ENCODE measurements at regions not wholly inside any gene's neighbourhood (a gene's known extent, or its start where the extent isn't known, plus 50 kb on each side); places are given as distances from the start of the nearest gene placed in this dataset.
A peak's percentile ranks its signal among the peaks of the same experiment; 100 is the strongest.

DNA sequence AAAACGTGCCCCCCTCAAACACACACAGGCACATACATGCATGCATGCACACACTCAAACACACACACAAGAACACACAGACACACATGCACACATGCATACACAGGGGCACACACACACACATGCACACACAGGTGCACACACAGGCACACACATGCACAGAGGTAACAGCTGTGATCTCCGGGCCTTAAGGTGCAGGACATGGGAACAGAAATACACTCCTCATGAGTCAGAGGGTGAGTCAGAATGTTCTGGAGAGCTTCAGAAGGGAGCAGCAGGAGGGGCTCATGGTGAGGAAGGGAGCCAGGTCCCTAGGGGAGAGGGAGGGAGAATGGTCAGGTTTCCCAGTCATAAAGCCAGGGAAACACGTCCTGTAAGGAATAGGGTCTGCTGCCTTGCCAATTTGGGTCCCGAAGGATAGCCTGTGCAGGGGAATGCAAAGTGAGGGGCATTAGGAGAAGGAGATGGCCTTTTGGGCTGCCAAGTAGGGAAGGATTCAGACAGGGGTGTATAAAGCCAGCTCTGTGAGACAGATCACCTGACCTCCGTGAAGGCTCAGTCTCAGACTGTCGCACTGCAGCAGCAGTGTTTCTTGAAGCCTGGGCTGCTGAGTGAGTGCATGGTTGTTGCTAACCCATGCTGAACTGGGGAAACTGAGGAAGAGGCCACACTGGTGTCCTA is 123.9 kb downstream of the MAFB start (continued):
- TF ChIP-seq, protein P1, sequence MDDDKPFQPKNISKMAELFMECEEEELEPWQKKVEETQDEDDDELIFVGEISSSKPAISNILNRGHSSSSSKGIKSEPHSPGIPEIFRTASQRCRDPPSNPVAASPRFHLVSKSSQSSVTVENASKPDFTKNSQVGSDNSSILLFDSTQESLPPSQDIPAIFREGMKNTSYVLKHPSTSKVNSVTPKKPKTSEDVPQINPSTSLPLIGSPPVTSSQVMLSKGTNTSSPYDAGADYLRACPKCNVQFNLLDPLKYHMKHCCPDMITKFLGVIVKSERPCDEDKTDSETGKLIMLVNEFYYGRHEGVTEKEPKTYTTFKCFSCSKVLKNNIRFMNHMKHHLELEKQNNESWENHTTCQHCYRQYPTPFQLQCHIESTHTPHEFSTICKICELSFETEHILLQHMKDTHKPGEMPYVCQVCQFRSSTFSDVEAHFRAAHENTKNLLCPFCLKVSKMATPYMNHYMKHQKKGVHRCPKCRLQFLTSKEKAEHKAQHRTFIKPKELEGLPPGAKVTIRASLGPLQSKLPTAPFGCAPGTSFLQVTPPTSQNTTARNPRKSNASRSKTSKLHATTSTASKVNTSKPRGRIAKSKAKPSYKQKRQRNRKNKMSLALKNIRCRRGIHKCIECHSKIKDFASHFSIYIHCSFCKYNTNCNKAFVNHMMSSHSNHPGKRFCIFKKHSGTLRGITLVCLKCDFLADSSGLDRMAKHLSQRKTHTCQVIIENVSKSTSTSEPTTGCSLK (tag by site-specific recombination; IDR thresholded peaks at IDR 0.05): no peak

- ChIA-PET CTCF (interaction anchor here (0.6 kb wide), 1 partner anchor 834 kb away, joined by 3 read pairs; no protein-coding TSS in a partner anchor), POLR2A (interaction anchor here (0.9 kb wide), 1 partner anchor 126 kb away, joined by 4 read pairs; the partner anchor contains the start of gene MAFB)
- H3K27ac ChIP-seq (ENCODE audit: extremely low read depth, low read depth, low read length): no peak overlapping the region
- no peak overlapping the region for H3K4me3 ChIP-seq (ENCODE audit: low read depth, low read length)
- 0 out of 2 replicates have a peak, but pooled peaks cover 2% of the 10 kb centered on the region for H3K4me1 ChIP-seq (ENCODE audit: control insufficient read depth, insufficient read depth, low read length)
- no peak for TF ChIP-seq ZNF23 (tag by site-specific recombination; IDR thresholded peaks at IDR 0.05; ENCODE audit: borderline replicate concordance)
- peak; percentile 45; the same call in 1 of the 2 replicates for TF ChIP-seq KLF16 (tag by site-specific recombination; IDR thresholded peaks at IDR 0.05)
- peak; percentile 86 for TF ChIP-seq KLF1 (tag by site-specific recombination; IDR thresholded peaks at IDR 0.05)
- TF ChIP-seq, protein P2, sequence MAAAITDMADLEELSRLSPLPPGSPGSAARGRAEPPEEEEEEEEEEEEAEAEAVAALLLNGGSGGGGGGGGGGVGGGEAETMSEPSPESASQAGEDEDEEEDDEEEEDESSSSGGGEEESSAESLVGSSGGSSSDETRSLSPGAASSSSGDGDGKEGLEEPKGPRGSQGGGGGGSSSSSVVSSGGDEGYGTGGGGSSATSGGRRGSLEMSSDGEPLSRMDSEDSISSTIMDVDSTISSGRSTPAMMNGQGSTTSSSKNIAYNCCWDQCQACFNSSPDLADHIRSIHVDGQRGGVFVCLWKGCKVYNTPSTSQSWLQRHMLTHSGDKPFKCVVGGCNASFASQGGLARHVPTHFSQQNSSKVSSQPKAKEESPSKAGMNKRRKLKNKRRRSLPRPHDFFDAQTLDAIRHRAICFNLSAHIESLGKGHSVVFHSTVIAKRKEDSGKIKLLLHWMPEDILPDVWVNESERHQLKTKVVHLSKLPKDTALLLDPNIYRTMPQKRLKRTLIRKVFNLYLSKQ (tag by site-specific recombination; IDR thresholded peaks at IDR 0.05; ENCODE audit: borderline replicate concordance): no peak
- TF ChIP-seq ZNF629 (tag by site-specific recombination; IDR thresholded peaks at IDR 0.05): no peak
- H3K36me3 ChIP-seq (ENCODE audit: control insufficient read depth in 2 of 2, insufficient read depth in 1 of 2, low read length in 2 of 2): no peaks in the 10 kb centered on the region
- no peaks in the 10 kb centered on the region for H3K9me3 ChIP-seq (ENCODE audit: control insufficient read depth, insufficient read depth, low read depth, low read length)
Measured at GRCh38 chr20:40563296-40563950, 125.6 kb downstream of the MAFB start.

DNA sequence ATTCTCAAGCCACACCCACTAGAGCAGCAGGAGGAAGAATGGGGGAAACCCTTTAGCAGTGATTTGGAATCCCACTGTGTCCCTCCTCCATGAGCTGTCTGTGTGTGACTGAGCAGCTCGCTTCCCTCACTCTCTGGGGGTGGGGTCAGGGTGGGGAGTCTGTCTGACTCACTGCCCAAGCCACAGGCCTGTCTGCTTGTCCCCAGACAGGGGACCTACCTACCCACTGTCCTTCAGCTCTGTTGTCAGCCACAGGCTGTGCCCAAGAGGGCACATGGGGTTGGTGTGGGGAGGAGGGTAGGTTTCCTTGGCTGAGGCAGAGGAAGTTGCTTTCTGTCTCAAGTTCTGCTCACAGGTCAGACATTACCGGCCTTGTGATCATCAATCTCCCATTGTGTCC is 127.0 kb downstream of the MAFB start:
- ChIA-PET POLR2A (no interaction called here), CTCF (no interaction called here)
- H3K9me3 ChIP-seq (ENCODE audit: control insufficient read depth, insufficient read depth, low read depth, low read length): no peaks in the 10 kb centered on the region
- H3K36me3 ChIP-seq (ENCODE audit: control insufficient read depth in 2 of 2, insufficient read depth in 1 of 2, low read length in 2 of 2): no peaks in the 10 kb centered on the region
- H3K4me3 ChIP-seq (ENCODE audit: low read depth, low read length): no peak overlapping the region
- 0 out of 2 replicates have a peak, but pooled peaks cover 2% of the 10 kb centered on the region for H3K4me1 ChIP-seq (ENCODE audit: control insufficient read depth, insufficient read depth, low read length)
- no peak overlapping the region for H3K27ac ChIP-seq (ENCODE audit: extremely low read depth, low read depth, low read length)
- TF ChIP-seq ZFHX2 (tag by site-specific recombination; conservative IDR thresholded peaks at IDR 0.05): no peak
- TF ChIP-seq ZIC2 (tag by site-specific recombination; IDR thresholded peaks at IDR 0.05): peak; percentile 65

DNA sequence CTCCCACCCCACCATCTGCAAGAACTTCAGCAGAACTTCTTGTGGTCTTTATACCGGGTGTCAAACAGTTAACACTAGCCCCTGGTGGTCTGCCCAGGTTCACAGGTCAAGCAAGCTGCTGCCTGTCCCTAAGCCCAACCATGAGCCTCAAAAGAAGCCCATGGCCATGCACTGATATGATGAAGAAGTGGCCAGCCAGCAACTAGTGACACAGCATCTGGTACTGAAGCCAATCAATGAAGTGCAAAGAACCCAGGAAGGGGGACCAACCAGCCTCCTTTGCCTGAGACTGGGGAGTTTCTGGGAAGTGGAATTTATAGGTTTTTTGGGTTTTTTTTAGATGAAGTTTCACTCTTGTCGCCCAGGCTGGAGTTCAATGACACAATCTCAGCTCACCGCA is 127.8 kb downstream of the MAFB start:
- CTCF ChIA-PET: interaction anchor here (0.9 kb wide), 1 partner anchor 29 kb away, joined by 3 read pairs; no protein-coding TSS in a partner anchor
- H3K9me3 ChIP-seq (ENCODE audit: control insufficient read depth, insufficient read depth, low read depth, low read length): no peaks in the 10 kb centered on the region
- H3K27ac ChIP-seq (ENCODE audit: extremely low read depth, low read depth, low read length): no peak overlapping the region
- TF ChIP-seq ZNF555 (tag by site-specific recombination; conservative IDR thresholded peaks at IDR 0.05): no peak
- no peaks in the 10 kb centered on the region for H3K36me3 ChIP-seq (ENCODE audit: control insufficient read depth in 2 of 2, insufficient read depth in 1 of 2, low read length in 2 of 2)
- POLR2A ChIA-PET: no interaction called here
- no peak overlapping the region for H3K4me3 ChIP-seq (ENCODE audit: low read depth, low read length)
- H3K4me1 ChIP-seq (ENCODE audit: control insufficient read depth, insufficient read depth, low read length): 0 out of 2 replicates have a peak, but pooled peaks cover 2% of the 10 kb centered on the region

GRCh38 chr20:40558212-40558611 is 130.8 kb downstream of the MAFB start:
- no peak overlapping the region for H3K27ac ChIP-seq (ENCODE audit: extremely low read depth, low read depth, low read length)
- no peak overlapping the region for H3K4me3 ChIP-seq (ENCODE audit: low read depth, low read length)
- H3K36me3 ChIP-seq (ENCODE audit: control insufficient read depth in 2 of 2, insufficient read depth in 1 of 2, low read length in 2 of 2): no peaks in the 10 kb centered on the region
- H3K9me3 ChIP-seq (ENCODE audit: control insufficient read depth, insufficient read depth, low read depth, low read length): no peaks in the 10 kb centered on the region
- ChIA-PET POLR2A (no interaction called here), CTCF (interaction anchor here (0.7 kb wide), 1 partner anchor 10 kb away, joined by 3 read pairs; no protein-coding TSS in a partner anchor)
- H3K4me1 ChIP-seq (ENCODE audit: control insufficient read depth, insufficient read depth, low read length): 0 out of 2 replicates have a peak, but pooled peaks cover 2% of the 10 kb centered on the region
- TF ChIP-seq ZIC2 (tag by site-specific recombination; IDR thresholded peaks at IDR 0.05) (no peak), ZNF169 (tag by site-specific recombination; IDR thresholded peaks at IDR 0.05) (no peak), ZSCAN30 (tag by site-specific recombination; IDR thresholded peaks at IDR 0.05) (no peak), ZNF416 (tag by site-specific recombination; IDR thresholded peaks at IDR 0.05) (no peak), ZNF837 (tag by site-specific recombination; IDR thresholded peaks at IDR 0.05) (no peak), ZNF302 (tag by site-specific recombination; IDR thresholded peaks at IDR 0.05; ENCODE audit: low read depth) (no peak), PRDM6 (tag by site-specific recombination; IDR thresholded peaks at IDR 0.05) (no peak), ZNF394 (tag by site-specific recombination; IDR thresholded peaks at IDR 0.05; ENCODE audit: borderline replicate concordance) (no peak), ZNF843 (tag by site-specific recombination; IDR thresholded peaks at IDR 0.05) (no peak), GLI2 (tag by site-specific recombination; IDR thresholded peaks at IDR 0.05; ENCODE audit: borderline replicate concordance, low read depth) (no peak), ZNF624 (tag by site-specific recombination; IDR thresholded peaks at IDR 0.05) (no peak), REPIN1 (tag by site-specific recombination; IDR thresholded peaks at IDR 0.05; ENCODE audit: low read depth) (no peak)

Measured in HEK293 (cell line).